ENCODE measurements at regions not wholly inside any gene's neighbourhood (a gene's known extent, or its start where the extent isn't known, plus 50 kb on each side); places are given as distances from the start of the nearest gene placed in this dataset.
A peak's percentile ranks its signal among the peaks of the same experiment; 100 is the strongest.

GRCh38 chrX:13261348-13261747 is 58.5 kb downstream of the ATXN3L start:
- Histone ChIP-seq H3K27me3 (ENCODE audit: low read depth, low read length) (no peaks in the 10 kb centered on the region), H3K79me2 (ENCODE audit: low read length) (no peaks in the 10 kb centered on the region), H3K36me3 (replicated peaks; ENCODE audit: low read depth, low read length) (no peaks in the 10 kb centered on the region), H3K4me2 (ENCODE audit: low read length) (no peak overlapping the region), H3K4me1 (ENCODE audit: low read length) (peaks cover 34% of the 10 kb centered on the region), H4K20me1 (ENCODE audit: insufficient read depth, low read length) (no peaks in the 10 kb centered on the region), H3K27ac (ENCODE audit: low read length) (no peak overlapping the region), H3K9me3 (ENCODE audit: insufficient read depth, low read length) (no peaks in the 10 kb centered on the region), H3K9ac (ENCODE audit: low read length) (no peak overlapping the region), H2AFZ (ENCODE audit: low read depth, low read length) (no peak overlapping the region), H3K4me3 (ENCODE audit: low read length) (no peak overlapping the region)
- no peak for TF ChIP-seq CTCF (IDR thresholded peaks at IDR 0.05; ENCODE audit: low read depth, low read length)
- no peak for TF ChIP-seq EZH2phosphoT487 (IDR thresholded peaks at IDR 0.05; ENCODE audit: low read depth)

- no peak overlapping the region for H3K9ac ChIP-seq (ENCODE audit: low read length)
- H3K4me2 ChIP-seq (ENCODE audit: low read length): no peak overlapping the region
- H3K79me2 ChIP-seq (ENCODE audit: low read length): no peaks in the 10 kb centered on the region
- no peak overlapping the region for H3K27ac ChIP-seq (ENCODE audit: low read length)
- TF ChIP-seq EZH2phosphoT487 (IDR thresholded peaks at IDR 0.05; ENCODE audit: low read depth) (no peak), CTCF (IDR thresholded peaks at IDR 0.05; ENCODE audit: low read depth, low read length) (no peak)
- H4K20me1 ChIP-seq (ENCODE audit: insufficient read depth, low read length): no peaks in the 10 kb centered on the region
- no peaks in the 10 kb centered on the region for H3K36me3 ChIP-seq (replicated peaks; ENCODE audit: low read depth, low read length)
- no peaks in the 10 kb centered on the region for H3K27me3 ChIP-seq (ENCODE audit: low read depth, low read length)
- H2AFZ ChIP-seq (ENCODE audit: low read depth, low read length): no peak overlapping the region
- H3K9me3 ChIP-seq (ENCODE audit: insufficient read depth, low read length): no peaks in the 10 kb centered on the region
- H3K4me3 ChIP-seq (ENCODE audit: low read length): no peak overlapping the region
- peaks cover 40% of the 10 kb centered on the region for H3K4me1 ChIP-seq (ENCODE audit: low read length)
Observed at GRCh38 chrX:13260598-13260997, 59.3 kb downstream of the ATXN3L start.

- H3K4me1 ChIP-seq (ENCODE audit: low read length): peaks cover 53% of the 10 kb centered on the region
- TF ChIP-seq CTCF (IDR thresholded peaks at IDR 0.05; ENCODE audit: low read depth, low read length) (no peak), EZH2phosphoT487 (IDR thresholded peaks at IDR 0.05; ENCODE audit: low read depth) (no peak)
- no peak overlapping the region for H2AFZ ChIP-seq (ENCODE audit: low read depth, low read length)
- no peaks in the 10 kb centered on the region for H3K27me3 ChIP-seq (ENCODE audit: low read depth, low read length)
- H4K20me1 ChIP-seq (ENCODE audit: insufficient read depth, low read length): no peaks in the 10 kb centered on the region
- H3K4me3 ChIP-seq (ENCODE audit: low read length): no peak overlapping the region
- no peak overlapping the region for H3K27ac ChIP-seq (ENCODE audit: low read length)
- no peaks in the 10 kb centered on the region for H3K9me3 ChIP-seq (ENCODE audit: insufficient read depth, low read length)
- H3K9ac ChIP-seq (ENCODE audit: low read length): no peak overlapping the region
- no peaks in the 10 kb centered on the region for H3K36me3 ChIP-seq (replicated peaks; ENCODE audit: low read depth, low read length)
- no peaks in the 10 kb centered on the region for H3K79me2 ChIP-seq (ENCODE audit: low read length)
- H3K4me2 ChIP-seq (ENCODE audit: low read length): no peak overlapping the region
Observed at GRCh38 chrX:13258725-13259124, 61.1 kb downstream of the ATXN3L start.

- 0 out of 2 replicates have a peak, but pooled peaks have one; percentile 12 for TF ChIP-seq CTCF (IDR thresholded peaks at IDR 0.05; ENCODE audit: low read depth, low read length)
- no peak for TF ChIP-seq EZH2phosphoT487 (IDR thresholded peaks at IDR 0.05; ENCODE audit: low read depth)
- H3K4me1 ChIP-seq (ENCODE audit: low read length): peaks cover 53% of the 10 kb centered on the region
- H3K27ac ChIP-seq (ENCODE audit: low read length): peak overlapping the region; percentile 69
Observed at GRCh38 chrX:13258052-13258444, 61.8 kb downstream of the ATXN3L start.

More at GRCh38 chrX:13258052-13258444, 61.8 kb downstream of the ATXN3L start:
- Histone ChIP-seq H3K36me3 (replicated peaks; ENCODE audit: low read depth, low read length) (peaks cover 3% of the 10 kb centered on the region), H3K9ac (ENCODE audit: low read length) (peak overlapping the region; percentile 50; the same call in 1 of the 2 replicates), H3K4me3 (ENCODE audit: low read length) (peak overlapping the region; percentile 40), H3K4me2 (ENCODE audit: low read length) (peak overlapping the region; percentile 71), H3K9me3 (ENCODE audit: insufficient read depth, low read length) (peaks cover 4% of the 10 kb centered on the region; the same call in 1 of the 2 replicates), H2AFZ (ENCODE audit: low read depth, low read length) (peak overlapping the region; percentile 54; the same call in 1 of the 2 replicates), H4K20me1 (ENCODE audit: insufficient read depth, low read length) (no peaks in the 10 kb centered on the region), H3K79me2 (ENCODE audit: low read length) (no peaks in the 10 kb centered on the region), H3K27me3 (ENCODE audit: low read depth, low read length) (no peaks in the 10 kb centered on the region)
